HG03139 (cell line): ENCODE measurements at regions not wholly inside any gene's neighbourhood (a gene's known extent, or its start where the extent isn't known, plus 50 kb on each side); places are given as distances from the start of the nearest gene placed in this dataset.

Experiments
- ATAC-seq: cut with Tn5 transposase; IDR thresholded peaks from one replicate; pipeline ENCODE4 v1.9.1; 2021; ENCODE audit not compliant: unreplicated experiment

DNA sequence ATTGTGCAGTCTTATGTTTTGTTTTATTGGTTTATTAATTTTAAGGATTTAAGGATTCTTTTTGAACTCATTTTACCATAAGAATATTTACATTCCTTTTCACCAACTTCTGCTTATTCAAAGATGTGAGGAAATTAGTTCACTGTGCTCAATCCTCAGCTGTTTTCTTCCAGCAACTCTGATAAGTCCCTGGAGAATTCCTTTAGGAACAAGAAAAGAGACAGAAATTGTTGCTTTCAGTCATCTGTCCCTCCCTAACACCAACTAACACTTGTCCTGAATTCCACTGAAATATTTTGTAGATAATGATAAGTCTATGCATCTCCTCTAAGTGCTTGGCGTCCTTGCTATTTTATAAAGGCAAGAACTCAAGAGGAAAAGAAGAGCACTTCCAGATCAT lies 334.8 kb upstream of the MARCKS start:
- no peak for ATAC-seq

DNA sequence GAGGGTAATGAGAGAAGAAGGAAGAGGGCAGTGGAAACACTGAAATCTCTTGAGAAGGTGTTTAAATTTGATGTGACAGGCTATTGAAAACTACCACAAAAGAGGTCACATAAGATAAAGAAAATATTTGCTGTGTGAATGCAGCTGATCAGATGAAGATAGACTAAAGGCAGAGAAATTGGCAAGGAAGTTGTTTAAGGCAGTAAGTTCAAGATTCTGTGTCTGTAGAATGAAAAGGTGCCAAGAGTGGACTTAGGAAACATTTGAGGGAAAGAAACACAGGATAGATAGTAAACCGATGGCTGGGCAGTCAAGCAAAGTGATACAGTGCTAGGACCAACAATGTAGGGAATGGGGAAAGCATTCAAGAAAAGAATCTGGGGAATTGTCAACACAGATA lies 332.3 kb upstream of the MARCKS start:
- ATAC-seq, result no peak

DNA sequence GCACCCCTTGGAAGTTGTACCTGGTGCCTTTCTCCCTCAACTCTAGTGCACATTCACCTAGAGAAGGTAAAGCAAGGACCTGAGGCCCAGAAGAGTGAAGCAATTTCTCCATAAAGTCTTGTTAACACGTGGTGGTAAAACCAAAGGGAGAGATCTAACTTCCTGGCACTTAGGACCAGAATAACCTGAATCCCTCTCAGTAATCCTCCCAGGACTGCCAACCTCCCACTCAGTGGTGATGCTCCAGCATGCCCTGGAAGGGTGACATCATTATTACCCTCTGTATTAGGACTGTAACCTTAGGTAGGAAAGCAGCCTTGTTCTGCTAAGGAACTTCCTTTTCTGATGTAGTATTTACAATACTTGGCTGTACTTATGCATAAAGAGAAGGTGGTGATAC lies 330.6 kb upstream of the MARCKS start:
- no peak for ATAC-seq

DNA sequence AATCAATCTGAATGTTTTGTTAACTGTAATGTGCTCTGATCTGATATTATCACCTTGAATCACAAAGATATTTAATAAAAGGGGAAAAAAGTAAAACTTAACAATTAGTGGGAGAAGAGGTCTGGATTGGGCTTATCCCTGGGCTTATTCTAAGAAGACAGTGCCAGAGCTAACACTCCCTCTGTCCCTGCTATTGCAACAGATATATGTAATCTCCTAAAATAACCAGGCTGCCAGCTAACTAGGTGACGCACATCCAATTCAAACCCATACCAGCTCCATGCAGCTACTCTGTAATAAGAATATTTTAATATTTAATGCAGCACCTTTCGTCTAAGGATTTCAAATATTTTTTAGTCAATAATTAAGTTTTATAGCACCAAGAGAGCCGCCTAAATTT lies 330.1 kb upstream of the MARCKS start:
- ATAC-seq, result no peak

DNA sequence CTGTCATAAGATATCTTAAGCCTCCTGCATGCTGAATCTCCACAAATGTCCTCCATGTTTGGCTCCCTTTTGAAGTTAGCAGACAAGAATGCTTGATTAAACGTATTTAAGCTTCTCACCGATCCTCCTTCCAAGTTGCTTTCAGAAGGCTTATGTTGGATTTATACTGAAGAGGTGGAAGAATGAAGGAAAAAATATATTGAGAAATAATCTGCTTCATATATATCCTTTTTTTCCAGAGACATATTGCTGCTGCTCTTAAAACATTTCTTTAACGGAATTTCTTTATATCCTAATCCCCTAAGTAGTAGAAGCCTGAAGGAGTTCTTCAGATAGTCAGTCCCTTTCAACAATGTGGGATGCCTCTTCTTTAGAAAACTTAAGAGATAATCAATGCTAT lies 329.0 kb upstream of the MARCKS start:
- ATAC-seq, result no peak

DNA sequence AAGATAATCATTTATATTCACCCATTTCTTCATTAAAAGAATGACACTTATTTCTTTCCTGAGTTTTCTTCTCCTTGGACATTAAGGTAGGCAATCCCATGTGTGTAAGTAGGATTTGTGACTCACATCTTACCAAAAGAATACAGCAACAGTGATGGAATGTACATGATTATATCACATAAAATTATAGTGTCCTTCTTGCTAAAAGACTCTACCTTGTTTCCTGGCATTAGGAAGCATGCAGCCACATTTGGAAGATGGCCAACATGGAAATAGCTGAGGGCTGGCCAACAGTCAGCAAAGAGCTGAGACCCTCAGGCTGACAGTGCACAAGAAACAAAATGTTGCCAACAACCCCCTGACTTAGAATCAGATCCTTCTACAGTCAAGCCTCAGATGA lies 327.9 kb upstream of the MARCKS start:
- ATAC-seq, result no peak

DNA sequence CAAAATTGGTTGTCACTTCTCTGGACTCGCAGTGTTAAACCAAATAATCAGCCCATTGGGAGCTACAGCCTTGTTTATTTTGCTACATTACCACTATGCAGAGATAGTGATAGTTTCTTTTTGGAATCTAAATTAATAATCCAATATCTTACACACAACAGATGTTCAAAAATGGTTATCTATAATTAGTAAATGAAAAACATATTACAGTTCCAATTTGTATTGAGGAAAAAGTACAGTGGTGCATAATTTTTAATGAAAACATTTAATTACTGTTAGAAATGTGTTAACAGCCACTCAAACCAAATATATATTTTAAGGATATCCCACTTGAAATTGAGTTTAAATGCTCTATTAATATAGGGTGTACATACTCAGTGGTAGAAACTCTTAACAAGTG lies 327.3 kb upstream of the MARCKS start:
- ATAC-seq, result no peak

DNA sequence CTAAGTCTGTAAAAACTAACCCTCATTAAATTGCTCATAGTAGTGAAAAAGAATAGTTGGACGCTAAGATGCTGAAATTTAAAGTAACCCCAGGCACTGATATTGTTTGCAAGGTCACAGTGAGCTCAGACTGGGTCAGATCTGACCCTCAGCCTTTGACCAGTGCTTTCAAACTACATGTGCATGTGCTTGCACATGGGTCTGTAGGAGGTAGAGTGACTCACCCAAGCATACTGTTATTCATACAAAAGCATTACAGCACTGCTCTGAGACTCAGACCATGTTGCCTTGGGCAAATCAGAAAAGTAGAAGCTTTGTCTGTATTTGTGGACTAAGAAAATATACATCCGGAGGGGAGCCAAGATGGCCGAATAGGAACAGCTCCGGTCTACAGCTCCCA lies 326.4 kb upstream of the MARCKS start:
- ATAC-seq, result no peak

DNA sequence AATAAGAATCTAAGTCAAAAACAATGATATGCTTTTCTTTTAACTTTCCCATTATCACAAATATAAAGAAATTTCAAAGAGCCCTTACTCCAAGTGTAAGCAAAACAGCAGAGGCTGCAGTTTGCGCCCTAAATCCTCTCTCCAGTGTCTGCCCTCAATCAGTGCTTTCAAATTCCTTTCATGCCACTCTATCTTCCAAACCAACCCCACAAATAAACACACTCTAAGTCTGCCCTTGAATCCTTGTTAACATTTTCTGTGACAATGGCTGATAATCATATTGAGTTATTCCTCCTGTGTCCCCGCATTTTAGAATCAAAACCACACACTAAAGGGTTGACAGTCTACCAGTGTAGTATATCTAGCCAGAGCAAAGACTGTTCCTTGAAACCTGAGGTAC lies 317.9 kb upstream of the MARCKS start:
- ATAC-seq, result no peak

DNA sequence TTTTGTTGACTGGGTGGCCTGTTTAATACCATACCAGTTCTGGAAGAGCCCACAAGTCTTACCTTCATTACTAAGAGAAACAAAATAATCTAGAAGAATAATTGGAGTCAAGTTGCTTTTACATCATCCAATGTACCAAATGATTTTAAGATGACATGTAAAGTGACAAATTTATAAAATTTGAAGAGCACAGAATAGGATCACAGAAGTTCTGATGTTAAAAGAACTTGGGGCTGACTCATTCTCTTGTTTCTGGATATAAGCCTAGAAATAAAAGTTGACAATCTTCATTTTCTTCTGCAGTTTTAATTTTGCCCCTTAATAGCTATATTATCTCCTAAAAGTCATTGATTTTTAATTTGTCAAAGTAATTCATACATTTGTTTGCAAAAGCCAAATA lies 317.5 kb upstream of the MARCKS start:
- ATAC-seq, result no peak

DNA sequence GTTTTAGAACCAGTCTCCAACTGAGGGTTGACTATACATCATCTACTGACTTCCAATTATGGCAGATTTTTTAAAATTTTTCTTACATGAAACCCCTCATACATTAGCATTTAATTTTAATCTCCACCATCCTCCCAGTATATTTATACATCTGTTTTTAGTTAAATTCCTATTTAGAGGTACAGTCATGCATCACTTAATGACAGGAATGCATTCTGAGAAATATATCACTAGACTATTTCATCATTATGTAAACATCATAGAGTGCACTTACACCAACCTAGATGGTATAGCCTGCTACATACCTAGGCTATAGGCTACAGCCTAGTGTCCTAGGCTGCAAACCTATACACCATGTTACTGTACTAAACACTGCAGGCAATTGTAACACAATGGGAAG lies 316.7 kb upstream of the MARCKS start:
- ATAC-seq, result no peak

DNA sequence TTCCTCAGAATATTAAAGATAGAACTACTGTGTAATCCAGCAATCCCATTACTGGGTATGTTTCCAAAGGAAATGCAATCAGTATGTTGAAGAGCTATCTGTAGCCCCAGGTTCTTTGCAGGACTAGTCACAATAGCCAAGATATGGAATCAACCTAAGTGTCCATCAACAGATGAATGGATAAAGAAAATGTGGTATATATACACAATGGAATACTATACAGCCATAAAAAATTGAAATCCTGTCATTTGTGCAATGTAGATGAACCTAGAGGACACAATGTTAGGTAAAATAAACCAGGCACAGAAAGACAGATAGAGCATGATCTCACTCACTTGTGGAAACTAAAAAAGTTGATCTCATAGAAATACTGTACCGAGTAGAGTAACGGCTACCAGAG lies 306.0 kb upstream of the MARCKS start:
- no peak for ATAC-seq

DNA sequence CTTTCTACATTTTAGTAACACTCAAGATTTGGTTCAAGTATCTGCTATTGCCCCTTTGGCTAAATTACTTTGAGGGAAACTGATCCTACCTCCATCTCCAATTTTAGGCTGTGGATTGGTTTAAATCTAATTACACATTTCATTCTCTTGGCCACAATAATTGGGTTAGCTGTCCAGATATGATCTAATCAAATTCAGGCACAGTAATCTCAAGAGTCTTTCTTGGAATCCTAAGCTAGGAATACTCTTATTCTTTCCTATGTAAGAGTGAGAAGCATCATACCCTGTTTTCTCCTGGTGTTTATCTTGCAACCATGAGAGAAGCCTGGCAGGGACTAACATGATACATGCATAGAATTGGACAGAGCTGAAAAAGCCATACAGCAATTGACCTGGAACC lies 300.4 kb upstream of the MARCKS start:
- no peak for ATAC-seq

DNA sequence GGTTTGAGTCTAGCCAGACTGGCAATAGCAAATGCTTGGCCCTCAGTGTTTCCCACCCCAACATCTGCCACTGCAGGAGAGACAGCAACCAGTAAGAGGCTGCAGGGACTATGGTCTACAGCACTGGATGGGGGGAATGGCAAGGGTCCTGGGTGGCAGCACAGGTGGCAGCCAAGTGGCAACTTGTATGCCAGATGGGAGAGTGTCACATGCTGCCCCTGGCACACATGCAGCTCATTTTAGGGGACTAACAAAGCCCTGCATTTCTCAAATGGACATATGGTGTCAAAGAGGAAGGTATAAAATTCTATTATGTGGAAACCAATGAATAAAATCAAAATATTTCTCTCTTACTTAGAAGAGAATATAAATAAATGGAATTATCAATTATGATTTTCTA lies 298.7 kb upstream of the MARCKS start:
- ATAC-seq, result no peak

DNA sequence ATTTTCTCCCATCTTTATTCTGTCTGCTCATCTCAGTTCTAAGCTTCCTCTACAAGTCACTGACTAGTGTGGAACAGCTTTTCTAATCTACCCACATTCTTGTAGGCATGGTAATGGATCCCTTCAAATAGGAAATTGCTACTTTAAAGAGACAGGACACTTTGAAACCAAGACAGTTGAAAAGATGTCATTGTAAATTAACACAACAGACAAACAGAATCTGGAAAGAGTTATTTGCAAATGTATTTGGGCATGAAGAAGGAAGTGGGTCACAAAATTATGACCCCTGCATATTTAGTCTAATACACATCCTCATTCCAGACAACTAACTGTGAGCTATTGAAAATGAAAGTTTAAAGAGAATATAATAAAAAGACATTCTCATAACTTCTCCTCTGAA lies 298.2 kb upstream of the MARCKS start:
- no peak for ATAC-seq

DNA sequence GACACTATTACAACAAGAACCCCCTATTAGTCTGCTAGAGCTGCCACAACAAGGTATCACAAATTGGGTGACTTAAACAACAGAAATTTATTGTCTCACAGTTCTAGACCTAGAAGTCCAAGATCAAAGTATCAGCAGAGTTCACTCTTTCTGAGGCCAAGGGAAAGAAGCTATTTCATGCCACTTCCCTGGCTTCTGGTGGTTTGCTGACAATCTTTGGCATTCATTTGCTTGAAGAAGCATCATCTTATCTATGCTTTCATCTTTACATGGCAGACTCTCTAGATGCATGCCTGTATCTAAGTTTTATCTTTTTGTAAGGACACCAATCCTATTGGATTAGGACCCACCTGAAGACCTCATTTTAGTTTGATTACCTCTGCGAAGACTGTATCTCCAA lies 296.8 kb upstream of the MARCKS start:
- ATAC-seq, result no peak

DNA sequence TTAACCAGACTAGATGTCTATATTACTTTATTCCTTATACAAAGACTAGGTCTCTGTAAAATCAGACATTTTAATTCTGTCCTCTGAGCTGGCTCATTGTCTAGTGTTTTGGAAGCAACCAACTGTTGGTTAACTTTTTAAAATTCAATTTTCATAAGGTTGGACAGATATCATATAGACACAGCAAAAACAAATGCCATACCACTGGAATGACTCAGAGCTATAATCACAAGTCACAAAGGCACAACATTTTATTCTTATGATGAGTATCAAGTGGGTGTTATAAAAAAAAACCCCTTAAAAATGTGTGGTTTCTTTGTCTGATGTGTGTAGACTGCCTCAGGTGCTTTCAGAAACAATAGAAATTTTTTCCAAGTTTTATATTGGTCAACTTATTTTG lies 296.2 kb upstream of the MARCKS start:
- ATAC-seq, result no peak

DNA sequence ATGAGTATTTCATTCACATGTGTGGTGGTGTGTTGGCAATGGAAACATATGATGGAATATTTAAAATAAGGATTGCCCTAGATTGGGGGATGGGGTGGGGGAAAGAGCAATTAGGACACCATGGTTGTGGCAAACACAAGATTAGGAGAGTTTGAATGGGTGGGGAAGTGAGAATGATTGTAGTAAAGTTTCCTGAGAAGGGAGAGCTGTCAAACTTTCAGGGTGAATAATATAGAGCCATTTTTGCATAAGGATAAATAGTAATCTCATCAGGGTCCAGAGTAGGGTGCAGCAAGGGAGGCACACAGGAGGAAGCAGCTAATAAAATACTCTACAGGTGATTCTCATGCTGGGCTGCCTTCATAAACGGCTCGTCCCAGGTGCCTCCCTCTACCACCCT lies 294.9 kb upstream of the MARCKS start:
- no peak for ATAC-seq

DNA sequence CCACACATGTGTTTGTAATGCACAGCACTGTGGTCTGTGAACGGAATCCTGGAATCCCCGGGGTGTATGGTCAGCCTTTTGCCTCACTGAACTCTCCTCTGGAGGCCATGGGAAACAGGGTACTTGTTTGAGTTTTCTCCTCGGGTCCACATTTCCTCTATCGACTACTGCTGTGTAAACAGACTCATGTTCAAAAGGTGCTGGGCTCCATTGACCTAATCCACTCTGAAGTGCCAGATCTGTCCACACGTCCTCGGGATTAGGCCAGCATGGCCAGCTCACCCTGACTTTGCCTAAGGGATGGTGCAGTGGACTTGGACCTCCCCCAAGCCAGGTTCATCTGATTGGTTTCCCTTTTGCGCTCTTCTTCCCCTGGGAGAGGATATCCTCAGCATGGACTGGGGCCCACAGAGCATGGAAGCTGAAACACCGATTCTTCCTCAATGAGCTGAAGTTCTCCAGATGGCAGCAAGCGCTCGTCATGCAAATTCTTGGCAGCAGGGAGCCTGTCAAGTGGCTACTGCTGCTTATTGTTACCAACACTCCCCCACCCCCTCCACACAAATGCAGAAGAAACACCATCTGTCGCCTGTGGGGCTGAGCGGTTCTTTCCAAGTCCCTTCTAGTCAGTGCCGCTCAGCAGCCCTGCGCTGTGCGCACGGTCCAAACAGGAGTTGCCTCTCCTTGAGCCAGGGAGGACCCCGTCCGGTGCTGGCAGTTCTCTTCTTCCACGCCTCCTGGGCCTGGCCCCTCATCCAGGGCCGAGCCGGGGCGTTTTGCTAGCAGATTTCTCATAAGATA lies 292.6 kb upstream of the MARCKS start:
- peak; percentile 83 for ATAC-seq

DNA sequence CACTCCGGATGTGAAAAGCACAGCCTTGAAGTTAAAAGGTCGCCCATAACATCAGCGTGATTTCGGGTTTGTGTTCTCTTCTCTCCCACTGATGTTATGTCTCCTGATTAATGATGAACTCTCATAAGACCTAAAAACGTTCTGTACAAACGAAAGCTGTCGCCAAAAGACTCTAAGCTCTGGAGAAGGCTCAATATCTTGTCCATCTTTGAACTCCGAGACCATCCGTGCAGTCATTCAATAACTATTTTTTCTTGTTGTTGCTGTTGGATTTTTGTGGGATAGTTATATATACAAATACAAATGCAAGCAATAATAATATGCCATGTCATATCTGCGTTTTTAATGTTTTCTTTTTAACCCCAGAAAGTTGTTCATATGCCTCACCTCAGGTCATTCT lies 291.8 kb upstream of the MARCKS start:
- no peak for ATAC-seq

DNA sequence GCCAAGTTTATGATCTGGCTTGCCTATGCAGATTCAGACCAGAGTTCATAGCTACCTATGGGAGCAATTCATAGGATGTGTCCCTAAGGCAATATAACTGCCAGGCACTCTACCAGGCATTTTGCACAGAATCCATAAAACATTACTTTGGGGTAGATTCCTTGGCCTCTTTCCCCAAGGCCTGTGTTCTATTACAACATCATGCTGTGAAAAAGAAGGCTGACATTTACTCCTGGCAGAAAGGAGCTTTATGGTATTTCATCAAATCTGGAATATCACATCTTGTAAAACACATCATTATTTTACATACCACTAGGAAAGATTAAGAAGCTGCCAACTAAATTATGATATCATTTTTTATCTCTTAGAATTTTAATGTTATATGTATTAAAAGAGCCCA lies 287.0 kb upstream of the MARCKS start:
- no peak for ATAC-seq

DNA sequence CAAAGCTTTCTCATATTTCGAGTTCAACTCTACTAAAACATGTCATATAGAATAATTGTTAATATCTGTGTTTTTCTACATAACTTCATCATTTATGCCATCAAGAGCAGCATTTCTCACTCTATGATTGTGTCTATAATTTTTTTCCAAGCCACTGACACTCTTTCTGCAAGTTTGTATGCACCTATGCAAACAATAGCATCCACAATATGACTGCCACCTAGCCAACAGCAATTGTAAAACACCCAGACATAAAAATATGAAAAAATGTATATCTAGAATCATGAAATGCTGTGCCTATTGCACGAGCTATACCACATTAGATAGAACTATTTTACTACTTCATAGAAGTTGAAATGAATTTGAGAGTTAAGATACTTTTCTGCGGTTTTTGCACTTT lies 286.5 kb upstream of the MARCKS start:
- ATAC-seq, result no peak

DNA sequence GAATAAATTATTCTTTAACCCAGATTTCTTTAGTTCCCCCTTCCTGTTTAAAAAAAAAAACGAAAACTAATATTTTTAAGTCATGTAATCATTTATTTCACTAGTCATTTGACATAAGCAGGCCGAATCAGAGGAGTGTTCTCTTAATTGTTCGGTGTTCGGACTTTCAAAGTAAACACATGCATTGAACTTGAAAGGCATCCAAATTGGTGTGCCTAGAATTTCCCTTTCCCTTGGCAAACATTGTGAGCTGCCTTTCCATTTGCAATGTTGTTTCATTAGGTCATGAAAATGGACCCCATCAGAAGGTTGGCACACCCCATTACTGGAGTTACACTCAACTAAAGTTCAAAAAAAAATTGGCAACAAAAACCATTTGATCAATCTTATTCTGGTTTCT lies 283.0 kb upstream of the MARCKS start:
- ATAC-seq, result no peak
